OCI-M2 (cell line): ENCODE measurements at regions not wholly inside any gene's neighbourhood (a gene's known extent, or its start where the extent isn't known, plus 50 kb on each side); places are given as distances from the start of the nearest gene placed in this dataset.
"Not testable (repeated sequence)": the region's sequence is repeated elsewhere in the genome, so short reads cannot be mapped to it uniquely, and the experiment has no call there.

Experiments
- DNase-seq: peaks from one replicate; lab custom pipeline; 2025; ENCODE audit not compliant: unreplicated experiment; lab: John Stamatoyannopoulos, UW

DNA sequence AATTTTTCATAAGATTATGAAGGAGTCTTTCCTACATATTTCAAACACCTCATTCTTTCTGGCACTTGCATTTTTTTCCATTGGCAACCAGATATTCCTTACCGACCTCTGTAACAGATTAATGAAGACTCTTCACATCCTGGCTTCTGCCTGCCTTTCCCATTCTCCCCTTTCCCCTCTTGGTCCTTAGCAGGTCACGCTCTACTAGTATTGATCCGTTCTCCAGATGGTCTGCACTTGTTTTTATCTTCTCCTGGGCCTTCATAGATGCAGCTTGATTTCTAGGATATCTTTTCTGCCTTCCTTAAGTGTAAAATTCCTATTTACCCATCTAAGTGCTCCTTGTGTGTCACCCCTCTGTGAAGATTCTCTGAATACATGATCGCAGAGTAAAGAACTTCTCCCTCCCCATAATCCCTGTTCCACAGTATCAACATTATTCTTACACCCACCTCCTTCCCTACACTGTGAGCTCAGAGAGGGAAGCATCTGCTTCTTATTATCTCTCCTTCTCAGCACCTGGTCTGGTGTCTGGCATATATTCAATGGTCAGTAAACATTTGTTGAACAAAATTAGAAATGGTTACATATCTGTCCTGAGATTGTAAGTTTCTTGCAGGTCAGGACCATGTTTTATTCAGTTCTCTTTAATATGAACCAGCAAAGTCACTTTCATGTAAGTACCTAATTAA is 654.2 kb downstream of the REEP3 start:
- no peak for DNase-seq

DNA sequence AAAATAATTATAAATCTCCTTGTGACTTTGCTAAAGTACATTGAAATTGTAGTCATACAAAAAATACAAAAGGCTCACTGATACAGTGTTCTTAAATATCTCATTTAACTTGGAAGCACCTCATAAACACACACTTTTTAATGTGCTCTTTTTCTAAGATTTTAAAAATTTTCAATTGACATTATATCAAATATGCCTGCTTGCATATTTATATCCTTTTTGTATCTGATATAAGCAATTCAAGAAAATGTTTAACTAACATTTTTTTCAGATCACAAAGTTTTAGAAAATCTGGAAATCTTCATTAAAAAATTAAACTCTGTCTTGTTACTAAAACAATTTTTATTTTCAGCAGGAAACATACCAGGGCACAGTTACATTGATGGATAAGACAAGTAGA is 661.5 kb downstream of the REEP3 start:
- no peak for DNase-seq

DNA sequence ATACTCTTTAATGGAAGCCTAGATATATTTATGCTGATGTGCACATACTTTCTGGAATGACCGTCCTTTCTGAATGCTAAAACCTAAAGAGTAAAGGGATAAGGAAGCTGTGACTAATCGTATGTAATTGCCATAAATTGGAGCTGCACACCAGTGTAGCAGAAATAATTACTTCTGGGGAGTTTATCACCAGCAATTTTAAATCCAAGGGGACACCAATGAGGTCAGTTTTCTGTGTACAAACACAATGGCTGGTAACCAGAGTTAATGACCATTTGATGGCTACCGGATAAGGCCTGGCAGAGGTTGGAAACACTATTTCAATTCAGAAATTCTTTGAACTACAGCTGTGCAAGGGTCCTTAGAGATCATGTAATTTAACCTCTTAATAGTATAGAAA is 670.1 kb downstream of the REEP3 start:
- no peak for DNase-seq

DNA sequence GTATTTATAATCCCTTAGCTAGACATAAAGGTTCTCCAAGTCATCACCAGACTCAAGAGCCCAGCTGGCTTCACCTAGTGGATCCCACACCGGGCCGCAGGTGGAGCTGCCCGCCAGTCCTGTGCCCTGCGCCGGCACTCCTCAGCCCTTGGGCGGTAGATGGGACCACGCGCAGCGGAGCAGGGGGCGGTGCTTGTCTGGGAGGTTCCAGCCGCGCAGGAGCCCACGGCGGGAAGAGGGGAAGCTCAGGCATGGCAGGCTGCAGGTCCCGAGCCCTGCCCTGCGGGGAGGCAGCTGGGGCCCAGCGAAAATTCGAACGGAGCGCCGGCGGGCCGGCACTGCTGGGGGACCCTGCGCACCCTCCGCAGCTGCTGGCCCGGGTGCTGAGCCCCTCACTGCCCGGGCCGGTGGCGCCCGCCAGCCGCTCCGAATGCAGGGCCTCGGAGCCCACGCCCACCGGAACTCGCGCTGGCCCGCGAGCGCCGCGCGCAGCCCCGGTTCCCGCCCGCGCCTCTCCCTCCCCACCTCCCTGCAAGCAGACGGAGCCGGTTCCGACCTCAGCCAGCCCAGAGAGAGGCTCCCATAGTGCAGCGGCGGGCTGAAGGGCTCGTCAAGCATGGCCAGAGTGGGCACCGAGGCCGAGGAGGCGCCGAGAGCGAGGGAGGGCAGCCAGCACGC is 675.6 kb downstream of the REEP3 start:
- no peak for DNase-seq

DNA sequence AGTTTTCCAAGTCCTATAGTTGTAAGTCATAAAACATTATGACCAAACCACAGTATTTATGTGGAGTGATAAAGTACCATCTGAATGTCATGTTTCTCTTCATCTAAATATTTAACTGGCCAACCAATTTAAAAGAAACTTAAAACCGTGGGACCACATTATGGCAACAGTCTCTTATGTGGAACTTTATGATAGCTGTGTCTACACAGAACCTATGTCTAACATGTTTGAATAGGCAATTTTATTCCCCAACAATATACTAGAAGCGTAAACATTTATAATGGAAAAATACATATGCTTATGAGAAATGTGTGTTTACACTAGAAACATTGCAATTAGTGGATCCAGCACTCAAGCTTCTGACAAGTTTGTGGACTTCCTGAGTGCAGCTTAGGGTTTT is 680.7 kb downstream of the REEP3 start:
- no peak for DNase-seq

DNA sequence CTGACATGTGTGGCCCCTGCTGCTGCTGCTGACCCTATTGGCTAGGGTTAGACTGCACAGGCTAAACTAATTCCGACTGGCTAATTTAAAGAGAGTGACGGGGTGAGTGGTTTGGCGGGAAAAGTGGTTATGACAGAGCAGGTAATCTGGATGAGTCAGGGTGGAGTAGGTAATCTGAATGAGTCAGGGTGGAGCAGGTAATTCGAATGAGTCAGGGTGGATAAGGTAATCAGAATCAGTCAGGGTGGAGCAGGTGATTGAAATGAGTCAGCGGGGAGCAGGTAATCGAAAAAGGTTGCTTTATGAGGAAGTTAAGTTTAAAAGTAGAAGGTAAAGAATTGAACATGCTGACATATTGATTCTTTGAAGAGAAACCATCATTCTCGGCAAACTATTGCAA is 683.3 kb downstream of the REEP3 start:
- DNase-seq, result not testable (repeated sequence)

DNA sequence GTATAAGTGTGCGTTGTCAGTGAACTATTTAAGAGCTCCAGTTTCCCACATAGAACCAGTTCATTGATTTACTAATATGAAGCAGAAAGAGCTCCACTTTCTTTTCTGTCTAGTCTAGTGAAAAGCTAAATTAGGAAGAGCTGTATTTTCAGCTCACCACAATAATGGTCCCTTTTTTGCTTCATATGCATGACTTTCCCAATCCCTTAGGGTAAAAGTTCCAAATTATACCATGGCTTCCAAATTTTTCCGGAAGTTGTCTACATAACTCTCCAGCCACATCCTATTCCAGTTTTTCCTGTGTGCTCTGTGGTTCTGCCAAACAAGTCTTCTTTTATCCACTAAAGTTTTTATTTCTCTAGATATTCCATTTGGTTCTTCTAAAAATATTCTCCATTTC is 685.2 kb downstream of the REEP3 start:
- no peak for DNase-seq

DNA sequence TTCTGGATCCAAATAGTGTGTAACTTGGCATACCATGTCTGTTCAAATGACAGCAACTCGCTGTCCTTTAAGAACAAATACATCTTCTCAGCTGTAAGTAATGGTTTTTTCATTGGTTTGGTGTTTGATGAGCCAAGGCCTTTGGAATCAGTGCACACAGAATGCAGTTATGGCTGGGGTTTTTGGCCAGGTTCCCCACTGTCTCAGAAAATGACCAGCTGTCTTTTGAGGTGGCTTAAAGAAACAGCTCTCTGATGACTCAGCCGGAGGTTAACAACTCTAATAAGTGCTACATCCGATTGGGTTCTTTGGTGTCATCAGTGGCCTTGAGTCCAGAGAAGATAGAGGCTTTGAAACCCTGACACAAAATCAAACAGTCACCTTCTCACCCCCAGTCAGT is 688.4 kb downstream of the REEP3 start:
- no peak for DNase-seq

DNA sequence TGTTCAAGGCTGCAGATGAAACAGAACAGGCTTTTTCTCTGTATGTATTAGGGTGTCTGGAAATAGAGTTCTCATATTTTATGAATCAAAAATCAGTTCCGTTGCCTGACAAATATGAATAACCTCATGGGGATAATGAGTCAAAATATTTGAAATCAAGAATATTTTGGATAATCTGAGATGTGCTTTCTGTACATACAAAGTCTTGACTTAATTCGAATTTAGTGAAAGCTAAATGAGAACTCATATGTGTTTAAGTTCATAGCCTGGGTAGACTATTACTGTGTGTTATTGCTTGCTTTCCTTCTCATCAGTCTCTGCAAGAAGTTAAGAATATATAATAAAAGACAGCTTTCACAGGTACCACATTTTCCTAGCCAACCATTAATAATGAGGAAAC is 689.0 kb downstream of the REEP3 start:
- no peak for DNase-seq

DNA sequence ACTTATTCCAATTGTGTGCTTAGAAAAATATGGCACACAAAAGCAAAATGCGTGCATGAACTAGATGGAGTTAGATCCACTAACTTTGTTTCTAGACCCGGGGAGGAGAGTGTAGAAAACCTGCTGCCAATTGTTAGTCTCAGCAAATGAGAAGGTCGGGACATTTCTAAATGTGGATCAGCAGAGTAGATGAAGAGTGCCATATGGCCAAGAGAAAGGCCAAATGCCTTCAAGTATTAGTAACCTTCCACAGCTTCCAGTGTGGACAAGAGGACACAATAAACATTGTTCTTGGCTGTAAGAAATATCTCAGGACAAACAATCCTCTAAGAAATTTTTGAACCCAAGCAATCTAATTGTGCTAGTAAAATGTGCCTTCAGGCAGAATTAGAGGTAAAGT is 690.3 kb downstream of the REEP3 start:
- no peak for DNase-seq

DNA sequence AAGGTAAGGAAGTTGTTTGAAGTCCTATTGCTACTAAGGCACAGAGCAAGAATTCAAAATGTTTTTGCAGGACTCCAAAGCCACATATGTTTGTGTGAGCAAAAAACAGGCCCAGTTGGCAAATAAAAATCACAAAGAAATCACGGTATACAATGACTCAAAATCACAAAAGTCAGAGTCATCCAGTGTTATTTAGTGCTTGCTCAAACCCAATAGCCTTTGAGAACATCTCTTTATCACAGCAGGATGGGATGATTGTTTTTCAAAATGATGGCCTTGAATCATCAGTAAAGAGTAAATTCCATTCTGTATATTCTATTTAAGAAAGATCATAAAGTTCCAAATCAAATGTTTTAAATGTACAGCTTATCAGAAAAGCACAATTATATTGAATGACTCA is 693.9 kb downstream of the REEP3 start:
- no peak for DNase-seq

DNA sequence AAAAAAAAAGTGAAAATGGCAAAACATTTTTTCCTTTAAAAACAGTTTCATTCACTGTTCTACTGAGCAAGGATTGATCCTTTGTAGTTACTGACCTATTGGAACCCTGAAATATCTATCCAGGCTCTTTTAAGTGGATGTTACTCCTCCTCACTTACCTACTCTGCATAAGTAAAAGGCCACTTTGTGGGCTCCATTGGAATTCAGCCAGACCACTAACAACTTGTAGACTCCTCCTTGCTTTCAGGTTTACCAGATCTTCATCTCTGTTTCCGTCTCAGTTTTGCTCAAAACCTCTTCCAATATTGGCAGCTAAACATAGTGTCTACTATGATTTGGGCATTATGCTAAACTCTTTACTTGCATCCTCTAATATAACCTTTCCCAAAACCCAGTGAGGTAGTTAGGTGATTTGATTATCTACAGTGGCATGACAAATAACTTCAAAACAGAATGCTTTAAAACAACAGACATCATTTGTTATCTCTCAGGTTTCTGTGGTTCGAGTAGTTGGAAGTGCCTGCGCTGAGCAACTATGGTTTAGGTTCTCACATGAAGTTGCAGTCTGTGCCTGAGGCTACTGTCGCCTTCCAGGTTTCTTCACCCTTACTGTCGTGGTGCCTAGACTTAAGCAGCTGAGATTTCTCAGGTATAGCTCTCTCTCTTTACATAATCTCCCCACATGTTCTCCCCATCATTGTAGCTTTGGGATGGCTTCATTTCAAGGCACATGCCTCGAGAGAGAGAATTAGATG is 698.2 kb downstream of the REEP3 start:
- no peak for DNase-seq

DNA sequence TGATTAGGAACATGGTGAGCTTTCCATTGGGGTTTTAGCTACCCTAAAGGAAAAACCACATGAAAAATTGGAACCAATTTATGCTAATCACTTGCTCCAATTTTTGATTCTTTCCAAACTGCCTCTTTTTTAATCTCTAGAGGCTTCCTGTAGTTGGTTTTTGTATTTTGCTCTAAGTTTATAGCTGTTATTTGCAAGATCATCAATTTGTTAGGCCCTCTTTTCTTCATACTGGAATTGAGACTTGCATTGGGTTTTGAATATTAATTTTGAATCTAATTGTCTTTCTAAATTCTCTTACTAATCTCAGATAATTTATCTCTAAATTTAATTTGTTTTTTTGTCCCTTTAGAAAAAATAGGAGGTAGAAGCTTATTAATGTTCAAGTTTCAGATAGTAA is 713.3 kb downstream of the REEP3 start:
- DNase-seq, result no peak

DNA sequence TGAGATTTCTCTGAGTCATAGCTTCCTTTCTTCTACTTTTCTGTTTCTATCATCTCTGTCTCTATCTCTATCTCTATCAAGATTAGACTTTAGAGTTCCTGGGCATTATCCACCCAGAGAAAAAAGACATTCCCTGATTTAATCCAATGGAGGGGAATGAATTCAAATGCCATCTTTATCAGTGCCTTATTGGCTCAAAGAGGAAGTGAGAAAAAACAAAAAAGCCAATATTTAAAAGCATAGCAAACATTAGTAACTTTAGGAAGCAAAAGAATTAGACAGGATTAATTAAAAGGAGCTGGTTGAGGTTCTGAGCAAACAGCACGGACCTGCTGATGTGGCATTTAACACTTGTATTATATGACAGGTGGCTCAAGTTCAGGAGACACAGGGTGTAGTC is 736.5 kb downstream of the REEP3 start:
- DNase-seq, result no peak

DNA sequence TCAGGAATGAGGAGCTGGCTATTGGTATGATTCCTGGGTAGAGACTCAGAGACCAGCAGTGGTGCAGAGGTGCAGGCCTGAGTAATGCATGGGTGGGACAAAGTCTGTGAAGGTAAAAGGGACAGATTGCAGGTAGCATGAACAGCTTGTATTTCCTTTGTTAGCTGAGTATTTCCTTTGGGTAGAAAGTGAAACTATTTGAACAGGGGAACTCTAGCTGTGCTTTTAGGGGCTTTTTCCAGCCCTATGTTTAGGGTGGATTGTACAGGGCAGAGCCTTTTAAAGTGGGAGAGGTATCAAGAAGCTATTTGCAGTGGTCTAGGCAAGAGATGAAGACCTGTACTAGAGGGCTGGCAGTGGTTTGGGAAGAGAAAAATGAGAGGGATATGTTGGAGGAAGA is 739.9 kb downstream of the REEP3 start:
- no peak for DNase-seq

DNA sequence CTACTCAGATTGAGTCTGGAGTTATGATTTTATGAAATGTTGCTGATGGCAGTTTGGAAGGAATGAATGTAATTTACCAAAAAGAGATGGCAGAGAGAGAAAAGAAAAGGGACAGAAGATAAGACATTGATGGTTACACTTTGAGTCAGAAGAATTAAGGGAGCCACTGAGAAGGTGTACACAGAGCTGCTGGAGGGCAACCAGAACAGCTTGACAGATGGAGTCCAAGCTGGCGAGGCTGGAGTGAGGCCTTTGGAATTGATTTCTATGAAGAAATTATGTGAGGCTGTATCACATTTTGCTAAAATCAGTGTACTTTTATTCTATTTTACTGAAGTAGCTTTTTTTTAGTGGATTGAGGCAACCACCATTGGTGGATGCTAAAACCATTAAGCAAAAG is 740.5 kb downstream of the REEP3 start:
- no peak for DNase-seq

DNA sequence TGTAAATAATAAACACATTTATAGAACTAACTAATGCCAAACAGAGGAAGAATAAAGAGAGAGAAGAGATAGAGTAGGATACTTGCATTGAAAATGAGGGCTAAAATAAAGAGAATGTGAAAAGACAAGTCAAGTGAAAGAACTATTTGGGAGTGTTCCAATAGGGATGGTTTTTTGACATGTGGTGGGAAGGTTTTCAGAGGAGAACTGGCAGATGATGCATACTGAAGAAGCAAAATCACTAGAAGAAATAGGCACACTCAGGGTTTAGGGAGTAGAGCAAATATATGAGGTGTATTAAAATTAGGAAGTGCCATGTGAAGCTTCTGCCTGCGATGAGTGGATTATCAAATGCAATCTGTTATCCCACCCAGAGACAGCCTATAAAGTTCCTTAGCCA is 744.8 kb downstream of the REEP3 start:
- DNase-seq, result no peak

DNA sequence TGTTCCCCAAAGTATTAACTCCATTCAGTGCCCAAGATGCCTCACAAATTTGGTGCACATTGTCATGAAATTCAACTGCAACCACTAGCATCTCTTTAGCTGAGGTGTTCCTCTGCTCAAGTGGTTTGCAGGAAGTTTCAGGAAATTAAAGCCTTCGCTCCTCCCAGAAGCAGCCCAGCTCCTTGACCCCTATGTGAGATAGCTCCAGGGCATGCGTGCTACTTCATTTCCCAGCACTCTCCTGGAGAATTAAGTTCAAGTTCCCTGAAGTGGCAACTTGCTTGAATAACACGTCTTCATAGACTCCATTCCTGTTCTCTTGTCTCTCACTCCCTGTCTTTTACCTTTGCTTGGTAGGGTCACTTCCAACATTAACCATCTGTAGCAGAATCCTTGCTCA is 750.3 kb downstream of the REEP3 start:
- DNase-seq, result no peak

DNA sequence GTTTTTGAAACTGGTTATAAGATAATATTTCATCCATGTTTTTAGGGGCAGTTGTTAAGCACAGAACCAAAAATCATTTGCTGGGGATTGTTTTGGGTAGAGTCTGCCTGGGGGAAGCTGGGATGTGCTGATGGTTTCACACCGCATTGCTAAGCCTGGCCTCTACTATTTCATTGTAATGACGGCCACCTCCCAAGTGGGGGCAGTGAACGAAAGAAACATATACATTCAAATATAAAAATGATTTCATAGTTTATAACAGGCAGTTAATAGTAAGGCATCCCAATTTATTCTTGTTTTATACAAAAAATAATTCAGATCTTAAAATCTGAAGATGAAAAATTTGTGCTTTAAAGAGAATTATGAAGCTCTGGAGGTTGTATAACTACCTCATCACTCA is 750.8 kb downstream of the REEP3 start:
- DNase-seq, result no peak

DNA sequence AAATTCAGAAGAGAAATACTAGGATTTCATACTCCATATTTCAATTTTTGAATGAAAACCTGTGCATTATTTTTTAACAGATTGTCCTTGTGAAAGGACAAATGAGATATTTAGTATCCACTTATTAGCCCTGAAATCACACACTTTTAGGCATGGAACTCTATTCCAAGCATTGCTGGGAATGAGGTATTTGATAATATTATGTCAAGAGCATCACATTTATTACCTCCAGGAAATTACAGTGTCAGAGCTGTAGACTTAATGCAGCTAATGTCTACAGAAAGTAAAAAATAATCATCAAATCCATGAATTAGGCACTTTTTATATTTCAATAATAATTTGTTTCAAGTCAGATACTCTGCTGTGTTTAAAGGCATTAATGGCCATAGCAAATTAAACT is 753.8 kb downstream of the REEP3 start:
- DNase-seq, result no peak

DNA sequence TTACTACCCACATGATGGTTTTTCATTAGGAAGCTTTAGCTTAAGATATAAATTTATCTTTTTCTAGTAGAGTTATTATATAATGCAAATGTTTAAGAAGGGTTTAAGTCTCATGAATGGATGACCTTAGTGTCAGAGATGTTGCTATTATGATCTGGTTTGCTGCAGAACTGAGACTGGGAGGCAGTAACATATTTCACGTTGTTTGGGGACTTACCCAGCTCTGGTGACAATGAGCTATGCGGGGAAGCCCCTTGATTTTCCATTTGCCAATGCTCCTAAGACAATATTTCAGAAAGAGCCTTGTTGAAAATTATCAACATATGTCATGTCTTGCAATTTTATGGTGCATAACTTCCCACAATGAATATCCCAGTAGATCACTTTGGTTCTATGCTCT is 754.6 kb downstream of the REEP3 start:
- no peak for DNase-seq

DNA sequence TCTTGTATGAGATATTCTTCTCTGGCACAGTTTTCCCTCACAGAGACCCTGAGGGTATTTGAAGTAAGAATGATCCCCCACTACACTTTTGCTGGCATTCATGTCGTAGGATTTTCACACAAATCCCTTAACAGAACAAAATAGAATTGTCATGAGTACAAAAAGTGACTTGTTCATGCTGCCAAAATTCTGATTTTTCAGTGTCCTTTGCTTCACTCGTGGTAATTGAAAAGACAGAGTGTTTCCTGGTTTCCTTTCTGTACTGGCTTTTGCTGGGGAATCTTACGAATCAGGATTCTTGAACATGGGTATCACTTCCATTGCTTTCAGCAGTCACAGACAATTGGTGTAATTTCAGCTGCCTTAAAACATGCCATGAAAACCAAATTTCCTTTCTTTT is 756.3 kb downstream of the REEP3 start:
- no peak for DNase-seq
